Liver (tissue), 8 donors: ENCODE measurements at regions not wholly inside any gene's neighbourhood (a gene's known extent, or its start where the extent isn't known, plus 50 kb on each side); places are given as distances from the start of the nearest gene placed in this dataset.

Experiments
- DNase-seq: peaks from one replicate; pipeline ENCODE4 v3.0.0-alpha.2; 2017; ENCODE audit warnings: low spot score
- H3K27ac ChIP-seq, 2 donors: one replicate each; pipeline ENCODE4 v1.7.0; 2013; ENCODE audit warnings: inconsistent platforms in 2 of 2, low read length in 2 of 2, control low read depth in 1 of 2, low read depth in 1 of 2, mild to moderate bottlenecking in 1 of 2
- H3K27me3 ChIP-seq, 4 donors: one replicate each; pipeline versions ENCODE4 v1.6.1 to v1.7.0; 2013; ENCODE audit warnings: low read length in 3 of 4, inconsistent platforms in 1 of 4, mild to moderate bottlenecking in 1 of 4, moderate library complexity in 1 of 4; ENCODE audit not compliant: control insufficient read depth in 4 of 4, insufficient read depth in 4 of 4
- H3K36me3 ChIP-seq, 4 donors: one replicate each; pipeline versions ENCODE4 v1.6.1 to v1.7.0; 2013; ENCODE audit warnings: low read length in 3 of 4, mild to moderate bottlenecking in 3 of 4, low read depth in 1 of 4, moderate library complexity in 1 of 4; ENCODE audit not compliant: control insufficient read depth in 4 of 4, insufficient read depth in 3 of 4
- H3K4me1 ChIP-seq, 4 donors: one replicate each; pipeline versions ENCODE4 v1.6.1 to v1.7.0; 2013; ENCODE audit warnings: low read length in 3 of 4, mild to moderate bottlenecking in 3 of 4, moderate library complexity in 1 of 4; ENCODE audit not compliant: control insufficient read depth in 4 of 4, insufficient read depth in 4 of 4
- H3K4me3 ChIP-seq, 3 donors: one replicate each; pipeline versions ENCODE4 v1.6.1 to v1.7.0; 2013; ENCODE audit warnings: low read length in 3 of 3, control low read depth in 1 of 3, low read depth in 1 of 3, mild to moderate bottlenecking in 1 of 3
- H3K9ac ChIP-seq, 2 donors: one replicate each; pipeline ENCODE4 v1.7.0; 2013; ENCODE audit warnings: low read length in 2 of 2, mild to moderate bottlenecking in 2 of 2, moderate library complexity in 2 of 2, control low read depth in 1 of 2, low read depth in 1 of 2
- H3K9me3 ChIP-seq, 4 donors: one replicate each; pipeline versions ENCODE4 v1.6.1 to v1.7.0; 2013; ENCODE audit warnings: low read length in 3 of 4; ENCODE audit not compliant: control insufficient read depth in 4 of 4
- EGR1 ChIP-seq, 2 donors: IDR thresholded peaks; 2 replicates each; pipeline ENCODE4 v1.6.1; 2016 to 2018; ENCODE audit warnings: antibody characterized with exemption in 2 of 2, low read depth in 2 of 2
- FOXA1 ChIP-seq: IDR thresholded peaks from 2 replicates; pipeline ENCODE4 v1.6.1; 2016; ENCODE audit warnings: antibody characterized with exemption
- FOXA2 ChIP-seq: IDR thresholded peaks from 2 replicates; pipeline ENCODE4 v1.6.1; 2016; ENCODE audit warnings: antibody characterized with exemption
- GABPA ChIP-seq, 2 donors: IDR thresholded peaks in 1 of 2; conservative IDR thresholded peaks in 1 of 2; 2 replicates each; pipeline ENCODE4 v1.6.1; 2016; ENCODE audit warnings: antibody characterized with exemption in 2 of 2, mild to moderate bottlenecking in 1 of 2, moderate library complexity in 1 of 2
- HNF4A ChIP-seq, 2 donors: conservative IDR thresholded peaks; 2 replicates each; pipeline ENCODE4 v1.6.1; 2016; ENCODE audit warnings: antibody characterized with exemption in 2 of 2, mild to moderate bottlenecking in 2 of 2
- HNF4G ChIP-seq: IDR thresholded peaks from 2 replicates; pipeline ENCODE4 v1.6.1; 2016; ENCODE audit warnings: antibody characterized with exemption
- JUND ChIP-seq, 2 donors: IDR thresholded peaks; 2 replicates each; pipeline ENCODE4 v1.6.1; 2016; ENCODE audit warnings: antibody characterized with exemption in 2 of 2
- NR2F2 ChIP-seq: IDR thresholded peaks from 2 replicates; pipeline ENCODE4 v1.6.1; 2016; ENCODE audit warnings: antibody characterized with exemption
- RAD21 ChIP-seq, 2 donors: IDR thresholded peaks; 2 replicates each; pipeline ENCODE4 v1.6.1; 2016; ENCODE audit warnings: antibody characterized with exemption in 2 of 2, mild to moderate bottlenecking in 2 of 2
- RXRA ChIP-seq, 2 donors: IDR thresholded peaks; 2 replicates each; pipeline ENCODE4 v1.6.1; 2017 to 2018; ENCODE audit warnings: antibody characterized with exemption in 2 of 2, mild to moderate bottlenecking in 1 of 2
- SP1 ChIP-seq: IDR thresholded peaks from 2 replicates; pipeline ENCODE4 v1.6.1; 2018; ENCODE audit warnings: antibody characterized with exemption, mild to moderate bottlenecking
- TAF1 ChIP-seq: conservative IDR thresholded peaks from 2 replicates; pipeline ENCODE4 v1.6.1; 2016; ENCODE audit warnings: antibody characterized with exemption, mild to moderate bottlenecking
- YY1 ChIP-seq: IDR thresholded peaks from 2 replicates; pipeline ENCODE4 v1.6.1; 2016; ENCODE audit warnings: antibody characterized with exemption, mild to moderate bottlenecking
- WGBS: extraction: QIAGEN DNeasy Blood & Tissue Kit; methylation state at CpG from one replicate; pipeline ENCODE4 v1.1.7; 2013; 5-methylcytosine and 5-hydroxymethylcytosine counted together
- TF ChIP-seq, protein P1 (sequence below): IDR thresholded peaks from 2 replicates; pipeline ENCODE4 v1.6.1; 2016; ENCODE audit warnings: antibody characterized with exemption
- TF ChIP-seq, protein P2 (sequence below): IDR thresholded peaks from 2 replicates; pipeline ENCODE4 v1.6.1; 2016; ENCODE audit warnings: antibody characterized with exemption
- TF ChIP-seq, protein P3 (sequence below): IDR thresholded peaks from 2 replicates; pipeline ENCODE4 v1.6.1; 2016; ENCODE audit warnings: antibody characterized with exemption, mild to moderate bottlenecking
- TF ChIP-seq, protein P4 (sequence below): fragments of 150-350 bp; IDR thresholded peaks from 2 replicates; pipeline ENCODE4 v1.5.1; 2017; ENCODE audit warnings: improper control_type of control experiment, low read depth, low read length; ENCODE audit not compliant: missing input control
- TF ChIP-seq, protein P5 (sequence below): IDR thresholded peaks from 2 replicates; pipeline ENCODE4 v1.6.1; 2016; ENCODE audit warnings: antibody characterized with exemption
- donor health status: healthy.
- donor health status: healthy.
- donor health status: healthy.
- donor health status: healthy.
- donor health status: healthy.

DNA sequence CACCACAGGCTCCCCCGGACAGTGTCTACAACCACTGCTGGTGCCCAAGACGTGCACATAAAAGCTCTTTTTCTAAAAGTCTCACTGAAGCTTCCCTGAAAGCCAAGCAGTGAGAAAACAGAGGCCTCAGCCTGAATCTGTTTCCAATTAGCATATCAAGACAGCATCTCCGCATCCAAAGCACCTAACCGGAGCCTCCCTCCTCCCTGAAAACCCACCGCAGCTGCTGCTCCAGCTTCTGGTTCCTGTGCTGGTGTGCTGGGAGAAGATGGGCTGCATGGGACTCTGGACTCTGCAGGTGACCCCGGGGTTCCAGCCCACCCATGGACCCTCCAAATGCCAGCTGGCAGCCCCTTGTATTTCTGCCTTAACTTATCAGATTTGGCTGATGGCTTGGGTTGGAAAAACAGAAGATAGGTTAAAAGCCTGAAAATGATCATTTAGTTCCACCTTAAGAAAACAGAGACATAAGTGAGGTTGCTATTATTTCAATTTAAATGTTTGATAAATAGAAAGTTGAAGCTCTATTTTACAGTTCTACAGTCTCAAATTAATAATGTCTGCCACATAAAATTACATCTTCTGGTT, 103.3 kb downstream of the TMEM18 start:
- Histone ChIP-seq H3K27ac (no peak overlapping the region), H3K9me3 (no peaks in the 10 kb centered on the region), H3K4me1 (no peaks in the 10 kb centered on the region), H3K4me3 (no peak overlapping the region), H3K36me3 (no peaks in the 10 kb centered on the region), H3K27me3 (peaks cover 0 to 3% (median 0%) of the 10 kb centered on the region in 4 donors), H3K9ac (no peak overlapping the region)
- TF ChIP-seq RXRA (IDR thresholded peaks at IDR 0.05) (no peak), HNF4G (no peak), FOXA1 (no peak), NR2F2 (no peak), TAF1 (no peak), SP1 (no peak), GABPA (IDR thresholded peaks at IDR 0.05 in 1 of 2, conservative IDR thresholded peaks at IDR 0.05 in 1 of 2) (no peak), YY1 (no peak), FOXA2 (no peak), JUND (IDR thresholded peaks at IDR 0.05) (no peak), RAD21 (IDR thresholded peaks at IDR 0.05) (no peak), HNF4A (conservative IDR thresholded peaks at IDR 0.05) (no peak), EGR1 (IDR thresholded peaks at IDR 0.05; ENCODE audit: low read depth in 2 of 2) (no peak)
- TF ChIP-seq, protein P1, sequence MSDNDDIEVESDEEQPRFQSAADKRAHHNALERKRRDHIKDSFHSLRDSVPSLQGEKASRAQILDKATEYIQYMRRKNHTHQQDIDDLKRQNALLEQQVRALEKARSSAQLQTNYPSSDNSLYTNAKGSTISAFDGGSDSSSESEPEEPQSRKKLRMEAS = no peak
- TF ChIP-seq, protein P2, sequence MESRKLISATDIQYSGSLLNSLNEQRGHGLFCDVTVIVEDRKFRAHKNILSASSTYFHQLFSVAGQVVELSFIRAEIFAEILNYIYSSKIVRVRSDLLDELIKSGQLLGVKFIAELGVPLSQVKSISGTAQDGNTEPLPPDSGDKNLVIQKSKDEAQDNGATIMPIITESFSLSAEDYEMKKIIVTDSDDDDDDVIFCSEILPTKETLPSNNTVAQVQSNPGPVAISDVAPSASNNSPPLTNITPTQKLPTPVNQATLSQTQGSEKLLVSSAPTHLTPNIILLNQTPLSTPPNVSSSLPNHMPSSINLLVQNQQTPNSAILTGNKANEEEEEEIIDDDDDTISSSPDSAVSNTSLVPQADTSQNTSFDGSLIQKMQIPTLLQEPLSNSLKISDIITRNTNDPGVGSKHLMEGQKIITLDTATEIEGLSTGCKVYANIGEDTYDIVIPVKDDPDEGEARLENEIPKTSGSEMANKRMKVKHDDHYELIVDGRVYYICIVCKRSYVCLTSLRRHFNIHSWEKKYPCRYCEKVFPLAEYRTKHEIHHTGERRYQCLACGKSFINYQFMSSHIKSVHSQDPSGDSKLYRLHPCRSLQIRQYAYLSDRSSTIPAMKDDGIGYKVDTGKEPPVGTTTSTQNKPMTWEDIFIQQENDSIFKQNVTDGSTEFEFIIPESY = no peak
- TF ChIP-seq, protein P3, sequence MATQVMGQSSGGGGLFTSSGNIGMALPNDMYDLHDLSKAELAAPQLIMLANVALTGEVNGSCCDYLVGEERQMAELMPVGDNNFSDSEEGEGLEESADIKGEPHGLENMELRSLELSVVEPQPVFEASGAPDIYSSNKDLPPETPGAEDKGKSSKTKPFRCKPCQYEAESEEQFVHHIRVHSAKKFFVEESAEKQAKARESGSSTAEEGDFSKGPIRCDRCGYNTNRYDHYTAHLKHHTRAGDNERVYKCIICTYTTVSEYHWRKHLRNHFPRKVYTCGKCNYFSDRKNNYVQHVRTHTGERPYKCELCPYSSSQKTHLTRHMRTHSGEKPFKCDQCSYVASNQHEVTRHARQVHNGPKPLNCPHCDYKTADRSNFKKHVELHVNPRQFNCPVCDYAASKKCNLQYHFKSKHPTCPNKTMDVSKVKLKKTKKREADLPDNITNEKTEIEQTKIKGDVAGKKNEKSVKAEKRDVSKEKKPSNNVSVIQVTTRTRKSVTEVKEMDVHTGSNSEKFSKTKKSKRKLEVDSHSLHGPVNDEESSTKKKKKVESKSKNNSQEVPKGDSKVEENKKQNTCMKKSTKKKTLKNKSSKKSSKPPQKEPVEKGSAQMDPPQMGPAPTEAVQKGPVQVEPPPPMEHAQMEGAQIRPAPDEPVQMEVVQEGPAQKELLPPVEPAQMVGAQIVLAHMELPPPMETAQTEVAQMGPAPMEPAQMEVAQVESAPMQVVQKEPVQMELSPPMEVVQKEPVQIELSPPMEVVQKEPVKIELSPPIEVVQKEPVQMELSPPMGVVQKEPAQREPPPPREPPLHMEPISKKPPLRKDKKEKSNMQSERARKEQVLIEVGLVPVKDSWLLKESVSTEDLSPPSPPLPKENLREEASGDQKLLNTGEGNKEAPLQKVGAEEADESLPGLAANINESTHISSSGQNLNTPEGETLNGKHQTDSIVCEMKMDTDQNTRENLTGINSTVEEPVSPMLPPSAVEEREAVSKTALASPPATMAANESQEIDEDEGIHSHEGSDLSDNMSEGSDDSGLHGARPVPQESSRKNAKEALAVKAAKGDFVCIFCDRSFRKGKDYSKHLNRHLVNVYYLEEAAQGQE = no peak
- TF ChIP-seq, protein P4, sequence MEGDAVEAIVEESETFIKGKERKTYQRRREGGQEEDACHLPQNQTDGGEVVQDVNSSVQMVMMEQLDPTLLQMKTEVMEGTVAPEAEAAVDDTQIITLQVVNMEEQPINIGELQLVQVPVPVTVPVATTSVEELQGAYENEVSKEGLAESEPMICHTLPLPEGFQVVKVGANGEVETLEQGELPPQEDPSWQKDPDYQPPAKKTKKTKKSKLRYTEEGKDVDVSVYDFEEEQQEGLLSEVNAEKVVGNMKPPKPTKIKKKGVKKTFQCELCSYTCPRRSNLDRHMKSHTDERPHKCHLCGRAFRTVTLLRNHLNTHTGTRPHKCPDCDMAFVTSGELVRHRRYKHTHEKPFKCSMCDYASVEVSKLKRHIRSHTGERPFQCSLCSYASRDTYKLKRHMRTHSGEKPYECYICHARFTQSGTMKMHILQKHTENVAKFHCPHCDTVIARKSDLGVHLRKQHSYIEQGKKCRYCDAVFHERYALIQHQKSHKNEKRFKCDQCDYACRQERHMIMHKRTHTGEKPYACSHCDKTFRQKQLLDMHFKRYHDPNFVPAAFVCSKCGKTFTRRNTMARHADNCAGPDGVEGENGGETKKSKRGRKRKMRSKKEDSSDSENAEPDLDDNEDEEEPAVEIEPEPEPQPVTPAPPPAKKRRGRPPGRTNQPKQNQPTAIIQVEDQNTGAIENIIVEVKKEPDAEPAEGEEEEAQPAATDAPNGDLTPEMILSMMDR = no peak
- TF ChIP-seq, protein P5, sequence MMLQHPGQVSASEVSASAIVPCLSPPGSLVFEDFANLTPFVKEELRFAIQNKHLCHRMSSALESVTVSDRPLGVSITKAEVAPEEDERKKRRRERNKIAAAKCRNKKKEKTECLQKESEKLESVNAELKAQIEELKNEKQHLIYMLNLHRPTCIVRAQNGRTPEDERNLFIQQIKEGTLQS = no peak
- no peak for DNase-seq
- whole genome bisulfite sequencing = 55% methylated on average over 6 of the region's 6 CpGs
